Epithelial cell of prostate (primary cell): ENCODE measurements at regions not wholly inside any gene's neighbourhood (a gene's known extent, or its start where the extent isn't known, plus 50 kb on each side); places are given as distances from the start of the nearest gene placed in this dataset.
"Not testable (repeated sequence)": the region's sequence is repeated elsewhere in the genome, so short reads cannot be mapped to it uniquely, and the experiment has no call there.

Source experiments
- DNase-seq: peaks from one replicate; pipeline ENCODE4 v3.0.0-alpha.2; 2011; ENCODE audit warnings: low read depth, low spot score
- H3K27ac ChIP-seq: fragments of 450-650 bp; 2 replicates; pipeline ENCODE4 v1.5.1; 2017; ENCODE audit warnings: mild to moderate bottlenecking

DNA sequence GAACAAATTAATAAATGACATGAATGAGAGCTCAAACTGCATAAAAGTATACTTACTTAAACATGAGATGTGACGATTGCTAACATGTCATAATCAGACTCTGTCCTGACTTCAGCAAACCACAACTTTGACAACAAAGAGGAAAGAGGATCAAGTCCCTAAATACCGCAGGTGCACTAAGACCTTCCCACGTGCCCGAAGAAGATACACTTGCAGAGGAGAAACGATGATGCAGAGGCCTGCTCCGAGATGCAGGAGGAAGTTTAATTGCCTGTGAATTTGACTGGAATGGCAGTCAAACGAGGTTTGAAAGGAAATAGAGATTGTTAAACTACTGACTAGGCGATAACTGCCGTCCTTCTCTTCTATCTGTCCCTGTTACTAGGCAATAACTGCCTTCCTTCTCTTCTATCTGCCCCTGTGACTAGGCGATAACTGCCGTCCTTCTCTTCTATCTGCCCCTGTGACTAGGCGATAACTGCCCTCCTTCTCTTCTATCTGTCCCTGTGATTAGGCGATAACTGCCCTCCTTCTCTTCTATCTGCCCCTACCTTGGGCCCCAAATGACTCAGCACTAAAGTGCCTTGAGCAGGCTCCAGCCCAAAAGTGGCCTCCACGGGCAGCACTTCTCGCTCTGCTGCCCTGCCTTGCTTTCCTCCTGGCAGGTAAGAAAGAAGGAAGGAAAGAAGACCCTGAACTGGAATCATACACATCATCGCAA, 2226.0 kb upstream of the DEFB115 start:
- DNase-seq, H3K27ac ChIP-seq: not testable (repeated sequence)

- not testable (repeated sequence) for H3K27ac ChIP-seq, DNase-seq
Measured at GRCh38 chr20:29044239-29044638, 2213.2 kb upstream of the DEFB115 start.

DNA sequence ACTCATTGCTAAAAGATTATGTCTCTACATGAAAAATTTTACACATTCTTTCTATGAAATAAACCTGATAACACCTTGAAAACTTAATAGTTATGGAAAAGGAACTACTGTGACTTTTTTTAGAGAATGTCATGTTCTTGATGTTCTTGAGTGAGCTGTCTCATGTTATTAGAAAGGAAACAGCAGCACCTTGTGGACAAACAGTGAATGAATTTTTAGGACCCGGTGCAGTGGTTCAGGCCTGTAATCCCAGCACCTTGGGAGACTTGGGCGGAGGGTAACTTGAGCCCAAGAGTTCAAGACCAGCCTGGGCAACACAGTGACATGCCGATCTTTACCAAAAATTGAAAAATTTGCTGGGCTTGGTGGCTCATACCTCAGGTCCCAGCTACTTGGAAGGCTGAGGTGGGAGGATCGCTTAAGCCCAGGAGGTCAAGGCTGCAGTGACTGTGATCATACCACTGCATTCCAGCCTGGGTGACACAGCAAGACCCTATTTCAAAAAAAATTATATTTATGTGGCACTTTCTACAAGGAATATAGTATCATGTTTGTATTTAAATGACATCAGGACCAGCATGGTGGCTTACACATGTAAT, 2207.4 kb upstream of the DEFB115 start:
- H3K27ac ChIP-seq, DNase-seq: not testable (repeated sequence)

DNA sequence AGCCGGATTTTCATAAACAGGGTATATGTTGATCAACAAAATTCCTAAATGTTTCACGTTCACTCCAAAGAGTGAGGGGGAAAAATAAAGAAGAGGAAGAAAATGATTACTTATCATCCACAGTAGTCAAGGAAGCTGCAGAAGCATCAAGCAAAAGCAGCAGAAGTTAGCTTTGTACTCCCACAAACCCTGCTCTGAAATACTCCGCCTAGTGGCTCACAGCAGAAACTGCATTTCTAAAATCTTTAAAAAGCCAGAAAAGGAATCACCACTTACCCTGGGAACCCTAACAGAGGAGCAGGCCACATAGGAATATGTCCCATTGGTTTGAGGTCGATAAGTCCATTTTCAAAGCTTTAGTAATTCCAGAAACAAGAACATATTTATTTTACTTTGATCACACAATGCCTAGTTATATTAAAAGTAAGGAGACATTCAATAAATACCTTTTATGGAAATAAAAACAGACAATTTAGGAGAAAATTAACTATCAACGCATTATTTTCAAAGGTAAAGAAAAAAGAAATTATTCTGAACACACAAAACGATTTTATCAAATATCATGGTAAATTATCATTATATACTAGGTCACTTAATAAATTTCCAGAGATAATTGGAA, 2199.5 kb upstream of the DEFB115 start:
- DNase-seq, H3K27ac ChIP-seq: not testable (repeated sequence)

GRCh38 chr20:29062451-29062850, 2195.0 kb upstream of the DEFB115 start:
- H3K27ac ChIP-seq, DNase-seq: not testable (repeated sequence)

GRCh38 chr20:29066341-29066740, 2191.1 kb upstream of the DEFB115 start:
- H3K27ac ChIP-seq, DNase-seq: not testable (repeated sequence)

DNA sequence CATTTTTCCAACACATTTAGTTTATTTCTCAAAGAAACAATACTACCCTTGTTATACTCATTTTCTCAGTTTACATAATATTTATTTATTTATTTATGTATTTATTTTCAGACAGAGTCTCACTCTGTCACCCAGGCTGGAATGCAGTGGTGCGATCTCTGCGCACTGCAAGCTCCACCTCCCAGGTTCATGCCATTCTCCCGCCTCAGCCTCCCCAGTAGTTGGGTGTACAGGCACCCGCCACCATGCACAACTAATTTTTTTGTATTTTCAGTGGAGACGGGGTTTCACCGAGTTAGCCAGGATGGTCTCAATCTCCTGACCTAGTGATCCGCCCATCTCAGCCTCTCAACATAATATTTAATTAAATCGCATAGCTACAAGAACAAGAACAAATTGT, 2183.8 kb upstream of the DEFB115 start:
- DNase-seq, H3K27ac ChIP-seq: not testable (repeated sequence)

- H3K27ac ChIP-seq: no peak overlapping the region
- DNase-seq: peak; percentile 12
Measured at GRCh38 chr20:29079769-29080690, 2177.4 kb upstream of the DEFB115 start.

GRCh38 chr20:29081712-29082111, 2175.8 kb upstream of the DEFB115 start:
- not testable (repeated sequence) for DNase-seq

GRCh38 chr20:29085625-29086024, 2171.8 kb upstream of the DEFB115 start:
- no peak overlapping the region for H3K27ac ChIP-seq
- DNase-seq: no peak

More at GRCh38 chr20:29081712-29082111, 2175.8 kb upstream of the DEFB115 start:
- H3K27ac ChIP-seq: not testable (repeated sequence)

- not testable (repeated sequence) for H3K27ac ChIP-seq, DNase-seq
Measured at GRCh38 chr20:29086145-29086718, 2171.2 kb upstream of the DEFB115 start.

DNA sequence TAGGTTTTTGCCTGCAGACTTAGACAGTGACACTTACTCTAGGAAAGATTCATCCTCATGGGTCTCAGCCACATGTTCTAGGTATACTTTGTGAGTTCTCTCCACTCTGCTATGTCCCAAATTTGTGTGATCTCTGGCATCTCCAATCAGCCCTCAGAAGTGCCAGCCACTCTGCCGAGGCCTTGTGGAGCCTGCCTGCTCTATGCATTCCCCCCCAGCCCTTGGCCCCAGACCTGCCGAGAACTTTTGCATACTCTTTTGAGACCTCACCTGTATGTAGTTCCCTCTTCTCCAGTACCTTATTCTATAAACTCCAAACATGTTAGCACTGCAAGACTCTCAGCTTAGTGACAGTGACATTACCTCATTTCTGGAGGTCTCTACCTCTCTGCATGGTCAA, 2170.5 kb upstream of the DEFB115 start:
- DNase-seq: no peak
- no peak overlapping the region for H3K27ac ChIP-seq

DNA sequence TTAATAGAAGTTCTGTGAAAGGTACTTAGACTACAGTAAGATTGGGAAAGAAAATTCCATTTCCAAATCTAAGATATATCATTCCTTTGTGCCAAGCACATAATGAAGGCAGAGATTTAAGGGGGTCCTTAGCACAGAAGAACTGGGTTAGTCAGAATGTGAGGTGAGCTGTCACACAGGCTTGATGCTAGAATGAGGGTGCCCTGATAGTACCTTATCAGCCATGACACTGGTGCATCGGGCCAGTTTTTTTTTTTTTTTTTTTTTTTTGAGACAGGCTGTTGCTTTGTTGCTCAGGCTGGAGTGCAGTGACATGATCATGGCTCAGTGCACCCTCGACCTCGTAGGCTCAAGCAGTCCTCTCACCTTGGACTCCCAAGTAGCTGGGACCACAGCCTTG, 2169.6 kb upstream of the DEFB115 start:
- DNase-seq: not testable (repeated sequence)

DNA sequence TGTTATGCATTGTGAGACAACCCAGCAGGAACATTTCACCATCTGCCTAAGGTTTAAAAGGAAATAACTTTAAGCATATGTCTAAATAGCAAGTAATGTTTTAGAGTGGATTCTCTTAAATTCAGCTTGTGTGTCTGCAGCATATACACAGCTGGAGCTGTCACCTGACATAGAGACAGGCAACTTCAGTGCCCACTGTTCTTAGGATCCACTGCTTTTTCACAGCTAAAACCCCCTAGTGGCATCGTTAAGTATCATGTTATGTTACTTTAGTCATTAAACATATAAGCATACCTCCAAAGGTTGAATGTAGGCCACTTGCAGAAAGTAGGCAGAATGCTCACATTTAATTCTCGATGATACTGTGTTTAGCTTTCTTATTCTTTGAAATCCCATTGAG, 2169.0 kb upstream of the DEFB115 start:
- not testable (repeated sequence) for DNase-seq, H3K27ac ChIP-seq

More for the DNA sequence above, 2169.6 kb upstream of the DEFB115 start:
- H3K27ac ChIP-seq: not testable (repeated sequence)

- not testable (repeated sequence) for H3K27ac ChIP-seq, DNase-seq
Measured at GRCh38 chr20:29089409-29089808, 2168.1 kb upstream of the DEFB115 start.

DNA sequence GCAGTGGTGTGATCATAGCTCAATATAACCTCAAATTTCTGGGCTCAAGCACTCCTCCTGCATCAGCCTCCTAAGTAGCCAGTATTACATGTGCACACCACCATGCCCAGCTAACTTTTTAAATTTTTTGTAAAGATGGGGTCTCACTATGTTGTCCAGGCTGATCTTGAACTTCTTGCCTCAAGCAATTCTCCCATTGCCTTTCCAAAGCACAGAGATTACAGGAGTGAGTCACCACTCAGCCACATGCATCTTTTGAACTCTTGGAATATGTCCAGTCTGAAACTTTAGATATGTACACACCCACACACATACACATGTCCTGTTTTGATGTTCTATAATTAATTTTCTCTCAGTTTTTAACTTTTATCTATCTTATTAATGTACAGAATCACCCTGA, 2163.5 kb upstream of the DEFB115 start:
- not testable (repeated sequence) for H3K27ac ChIP-seq, DNase-seq

GRCh38 chr20:29096695-29097094, 2160.8 kb upstream of the DEFB115 start:
- DNase-seq, H3K27ac ChIP-seq: not testable (repeated sequence)

GRCh38 chr20:29107884-29108283, 2149.6 kb upstream of the DEFB115 start:
- not testable (repeated sequence) for DNase-seq, H3K27ac ChIP-seq

DNA sequence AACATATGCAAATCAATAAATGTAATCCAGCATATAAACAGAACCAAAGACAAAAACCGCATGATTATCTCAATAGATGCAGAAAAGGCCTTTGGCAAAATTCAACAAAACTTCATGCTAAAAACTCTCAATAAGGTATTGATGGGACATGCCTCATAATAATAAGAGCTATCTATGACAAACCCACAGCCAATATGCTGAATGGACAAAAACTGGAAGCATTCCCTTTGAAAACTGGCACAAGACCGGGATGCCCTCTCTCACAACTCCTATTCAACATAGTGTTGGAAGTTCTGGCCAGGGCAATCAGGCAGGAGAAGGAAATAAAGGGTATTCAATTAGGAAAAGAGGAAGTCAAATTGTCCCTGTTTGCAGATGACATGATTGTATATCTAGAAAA, 2148.1 kb upstream of the DEFB115 start:
- H3K27ac ChIP-seq, DNase-seq: not testable (repeated sequence)

- not testable (repeated sequence) for DNase-seq, H3K27ac ChIP-seq
Measured at GRCh38 chr20:29115097-29115496, 2142.4 kb upstream of the DEFB115 start.
